Kidney (tissue), 13 donors: ENCODE measurements at regions not wholly inside any gene's neighbourhood (a gene's known extent, or its start where the extent isn't known, plus 50 kb on each side); places are given as distances from the start of the nearest gene placed in this dataset.

Experiments used
- DNase-seq, 5 donors: peaks; one replicate each; pipeline ENCODE4 v3.0.0-alpha.2; 2013 to 2020
- FAIRE-seq: peaks from 2 replicates; lab custom pipeline; 2012; peaks lifted over from hg19 to GRCh38; lab: Jason Lieb, UNC
- H3K27ac ChIP-seq, 2 donors: one replicate each; pipeline ENCODE4 v1.7.0; 2013; ENCODE audit warnings: low read depth in 2 of 2, low read length in 2 of 2, inconsistent platforms in 1 of 2
- H3K27me3 ChIP-seq: one replicate; pipeline ENCODE4 v1.7.1; 2013; ENCODE audit warnings: low read length, inconsistent platforms; ENCODE audit not compliant: control insufficient read depth, insufficient read depth
- H3K36me3 ChIP-seq, 3 donors: one replicate each; pipeline versions ENCODE4 v1.7.0 to v1.7.1; 2013; ENCODE audit warnings: low read length in 3 of 3, control low read depth in 1 of 3, inconsistent platforms in 1 of 3; ENCODE audit not compliant: insufficient read depth in 3 of 3, control insufficient read depth in 2 of 3
- H3K4me1 ChIP-seq, 3 donors: one replicate each; pipeline versions ENCODE4 v1.7.0 to v1.7.1; 2013; ENCODE audit warnings: low read length in 3 of 3, inconsistent platforms in 1 of 3, low read depth in 1 of 3; ENCODE audit not compliant: control insufficient read depth in 2 of 3, insufficient read depth in 2 of 3
- H3K4me3 ChIP-seq, 3 donors: one replicate each; pipeline versions ENCODE4 v1.7.0 to v1.8.1; 2013; ENCODE audit warnings: low read length in 3 of 3, control low read depth in 1 of 3, inconsistent platforms in 1 of 3
- H3K9ac ChIP-seq, 3 donors: one replicate each; pipeline versions ENCODE4 v1.7.0 to v1.7.1; 2013; ENCODE audit warnings: low read length in 3 of 3, control low read depth in 1 of 3, inconsistent platforms in 1 of 3
- H3K9me3 ChIP-seq, 3 donors: one replicate each; pipeline versions ENCODE4 v1.7.0 to v1.7.1; 2013; ENCODE audit warnings: low read length in 3 of 3, control low read depth in 1 of 3, inconsistent platforms in 1 of 3; ENCODE audit not compliant: control insufficient read depth in 2 of 3, insufficient read depth in 1 of 3
- intact Hi-C: fragments of 100-400 bp; cut with DNase I; formaldehyde crosslinking; loops from one replicate; pipeline ENCODE4 v1.11.1; 2022
- TF ChIP-seq, protein P1 (sequence below): IDR thresholded peaks from 3 replicates; pipeline ENCODE4 v1.5.1; 2012; ENCODE audit warnings: mild to moderate bottlenecking, moderate library complexity, borderline replicate concordance; ENCODE audit not compliant: insufficient read depth; ENCODE audit errors: extremely low read depth
- donor health status: control.
- donor health status: control.
- donor health status: control.
- donor health status: control.
- donor health status: control.
- donor health status: DM: yes; HTN: yes; CAD: no.
- donor health status: Normal renal cell carcinoma (clear cell type).

- Histone ChIP-seq H3K36me3 (no peaks in the 10 kb centered on the region), H3K9ac (no peak overlapping the region), H3K27me3 (no peaks in the 10 kb centered on the region), H3K9me3 (no peaks in the 10 kb centered on the region), H3K4me3 (no peak overlapping the region), H3K27ac (no peak overlapping the region), H3K4me1 (peaks cover 0 to 11% (median 0%) of the 10 kb centered on the region in 3 donors)
- intact Hi-C loops: no loop called here
- DNase-seq (no peak), FAIRE-seq (no peak)
- TF ChIP-seq, protein P1, sequence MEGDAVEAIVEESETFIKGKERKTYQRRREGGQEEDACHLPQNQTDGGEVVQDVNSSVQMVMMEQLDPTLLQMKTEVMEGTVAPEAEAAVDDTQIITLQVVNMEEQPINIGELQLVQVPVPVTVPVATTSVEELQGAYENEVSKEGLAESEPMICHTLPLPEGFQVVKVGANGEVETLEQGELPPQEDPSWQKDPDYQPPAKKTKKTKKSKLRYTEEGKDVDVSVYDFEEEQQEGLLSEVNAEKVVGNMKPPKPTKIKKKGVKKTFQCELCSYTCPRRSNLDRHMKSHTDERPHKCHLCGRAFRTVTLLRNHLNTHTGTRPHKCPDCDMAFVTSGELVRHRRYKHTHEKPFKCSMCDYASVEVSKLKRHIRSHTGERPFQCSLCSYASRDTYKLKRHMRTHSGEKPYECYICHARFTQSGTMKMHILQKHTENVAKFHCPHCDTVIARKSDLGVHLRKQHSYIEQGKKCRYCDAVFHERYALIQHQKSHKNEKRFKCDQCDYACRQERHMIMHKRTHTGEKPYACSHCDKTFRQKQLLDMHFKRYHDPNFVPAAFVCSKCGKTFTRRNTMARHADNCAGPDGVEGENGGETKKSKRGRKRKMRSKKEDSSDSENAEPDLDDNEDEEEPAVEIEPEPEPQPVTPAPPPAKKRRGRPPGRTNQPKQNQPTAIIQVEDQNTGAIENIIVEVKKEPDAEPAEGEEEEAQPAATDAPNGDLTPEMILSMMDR: no peak
Observed at GRCh38 chr2:236745420-236746210, 176.0 kb downstream of the ACKR3 start.

DNA sequence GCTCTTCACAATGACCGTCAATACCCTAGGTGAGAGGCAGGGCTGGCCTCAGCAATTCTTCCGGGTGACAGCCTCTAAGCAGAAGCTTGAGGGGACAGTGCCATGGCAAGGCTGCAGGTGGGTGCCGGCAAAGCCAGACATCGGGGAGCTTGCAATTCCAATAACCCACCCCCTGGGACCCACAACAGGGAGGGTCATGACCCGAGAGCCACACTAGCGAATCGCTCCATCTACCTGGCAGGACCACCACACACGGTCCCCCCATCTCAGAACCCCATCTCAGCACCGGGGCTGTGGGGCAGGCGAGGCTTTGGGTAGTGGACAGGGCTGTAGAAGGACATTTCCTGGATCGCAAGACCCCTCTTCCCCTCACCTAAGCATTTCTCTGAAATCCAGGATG lies 177.2 kb downstream of the ACKR3 start:
- no peak overlapping the region for H3K9ac ChIP-seq
- H3K36me3 ChIP-seq: no peaks in the 10 kb centered on the region
- intact Hi-C loops: no loop called here
- DNase-seq: no peak
- TF ChIP-seq, protein P1: no peak
- no peak for FAIRE-seq
- H3K9me3 ChIP-seq: no peaks in the 10 kb centered on the region
- H3K4me1 ChIP-seq: peaks cover 0 to 11% (median 0%) of the 10 kb centered on the region in 3 donors
- H3K4me3 ChIP-seq: no peak overlapping the region
- no peaks in the 10 kb centered on the region for H3K27me3 ChIP-seq
- H3K27ac ChIP-seq: no peak overlapping the region

DNA sequence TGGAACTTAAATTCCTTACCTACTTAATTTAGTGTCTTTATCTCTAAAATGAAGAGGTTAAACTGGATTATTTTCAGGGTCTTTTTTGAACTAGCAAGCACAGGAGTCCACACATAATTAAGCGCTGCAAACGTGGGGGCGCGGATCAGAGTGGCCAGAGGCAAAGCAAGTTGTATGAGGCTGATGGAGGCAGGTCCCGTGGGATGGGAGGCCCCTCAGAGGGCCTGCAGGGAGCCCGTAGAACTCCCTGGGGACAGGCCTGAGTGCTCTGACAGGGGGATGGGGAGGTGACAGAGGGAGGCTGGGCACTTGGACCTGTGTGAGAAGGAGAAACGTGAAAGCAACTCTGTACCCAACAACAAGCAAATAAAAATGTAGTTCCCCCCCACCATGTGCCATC lies 177.8 kb downstream of the ACKR3 start:
- Histone ChIP-seq H3K9ac (no peak overlapping the region), H3K27ac (no peak overlapping the region), H3K4me3 (no peak overlapping the region), H3K4me1 (peaks cover 0 to 6% (median 0%) of the 10 kb centered on the region in 3 donors), H3K9me3 (no peaks in the 10 kb centered on the region), H3K36me3 (no peaks in the 10 kb centered on the region), H3K27me3 (no peaks in the 10 kb centered on the region)
- intact Hi-C loops: no loop called here
- peak in 1 of 5 donors; percentile 39 for DNase-seq
- FAIRE-seq: no peak
- TF ChIP-seq, protein P1: no peak
